ENCODE measurements at regions not wholly inside any gene's neighbourhood (a gene's known extent, or its start where the extent isn't known, plus 50 kb on each side); places are given as distances from the start of the nearest gene placed in this dataset.
A peak's percentile ranks its signal among the peaks of the same experiment; 100 is the strongest.

DNA sequence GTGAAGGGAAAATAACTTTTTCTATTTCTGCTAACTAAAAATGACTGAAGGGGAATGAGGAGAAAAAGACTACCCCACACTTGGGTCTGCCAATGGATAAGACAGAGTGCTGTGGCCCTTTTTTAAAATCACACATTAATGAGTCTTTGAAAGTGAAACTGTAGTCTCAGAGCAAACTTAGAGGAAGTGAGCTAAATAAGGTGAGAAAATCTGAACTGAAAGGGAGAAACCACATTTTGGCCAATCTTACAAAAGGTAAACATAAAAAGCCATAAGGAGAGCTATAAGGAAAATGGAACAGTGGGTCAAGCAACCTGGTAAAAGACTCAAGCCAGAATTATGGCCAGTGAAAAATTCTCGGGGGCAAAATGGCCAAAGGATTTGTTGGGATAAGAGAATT lies 755.1 kb upstream of the IGFBP7 start:
- DNase-seq (ENCODE audit: low spot score) (no peak), ATAC-seq (ENCODE audit: insufficient number of reproducible peaks, low FRiP score, low read depth) (no peak)
- H3K4me3 ChIP-seq, result no peak overlapping the region
- H3K27me3 ChIP-seq (replicated peaks; ENCODE audit: insufficient read depth), result no peaks in the 10 kb centered on the region
- TF ChIP-seq, protein P1, sequence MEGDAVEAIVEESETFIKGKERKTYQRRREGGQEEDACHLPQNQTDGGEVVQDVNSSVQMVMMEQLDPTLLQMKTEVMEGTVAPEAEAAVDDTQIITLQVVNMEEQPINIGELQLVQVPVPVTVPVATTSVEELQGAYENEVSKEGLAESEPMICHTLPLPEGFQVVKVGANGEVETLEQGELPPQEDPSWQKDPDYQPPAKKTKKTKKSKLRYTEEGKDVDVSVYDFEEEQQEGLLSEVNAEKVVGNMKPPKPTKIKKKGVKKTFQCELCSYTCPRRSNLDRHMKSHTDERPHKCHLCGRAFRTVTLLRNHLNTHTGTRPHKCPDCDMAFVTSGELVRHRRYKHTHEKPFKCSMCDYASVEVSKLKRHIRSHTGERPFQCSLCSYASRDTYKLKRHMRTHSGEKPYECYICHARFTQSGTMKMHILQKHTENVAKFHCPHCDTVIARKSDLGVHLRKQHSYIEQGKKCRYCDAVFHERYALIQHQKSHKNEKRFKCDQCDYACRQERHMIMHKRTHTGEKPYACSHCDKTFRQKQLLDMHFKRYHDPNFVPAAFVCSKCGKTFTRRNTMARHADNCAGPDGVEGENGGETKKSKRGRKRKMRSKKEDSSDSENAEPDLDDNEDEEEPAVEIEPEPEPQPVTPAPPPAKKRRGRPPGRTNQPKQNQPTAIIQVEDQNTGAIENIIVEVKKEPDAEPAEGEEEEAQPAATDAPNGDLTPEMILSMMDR (IDR thresholded peaks at IDR 0.05), result no peak
- no peaks in the 10 kb centered on the region for H3K36me3 ChIP-seq
- peaks cover 3 to 13% of the 10 kb centered on the region in 2 donors for H3K4me1 ChIP-seq (ENCODE audit: control insufficient read depth in 1 of 2, low read depth in 2 of 2)
- H3K9me3 ChIP-seq, result no peaks in the 10 kb centered on the region
- no peak overlapping the region for H3K27ac ChIP-seq

- ATAC-seq (ENCODE audit: insufficient number of reproducible peaks, low FRiP score, low read depth), result no peak
Observed at GRCh38 chr4:57854748-57855147, 744.6 kb upstream of the IGFBP7 start.

GRCh38 chr4:57850141-57850540 lies 740.0 kb upstream of the IGFBP7 start:
- TF ChIP-seq, protein P1 (IDR thresholded peaks at IDR 0.05), result no peak
- no peaks in the 10 kb centered on the region for H3K36me3 ChIP-seq
- no peak overlapping the region for H3K27ac ChIP-seq
- H3K27me3 ChIP-seq (replicated peaks; ENCODE audit: insufficient read depth), result no peaks in the 10 kb centered on the region
- H3K4me1 ChIP-seq (ENCODE audit: control insufficient read depth in 1 of 2, low read depth in 2 of 2), result peaks cover 0 to 5% of the 10 kb centered on the region in 2 donors
- DNase-seq (ENCODE audit: low spot score), result no peak
- H3K9me3 ChIP-seq, result no peaks in the 10 kb centered on the region
- no peak for ATAC-seq (ENCODE audit: insufficient number of reproducible peaks, low FRiP score, low read depth)
- H3K4me3 ChIP-seq, result no peak overlapping the region

More at GRCh38 chr4:57854748-57855147, 744.6 kb upstream of the IGFBP7 start:
- no peak overlapping the region for H3K27ac ChIP-seq
- no peaks in the 10 kb centered on the region for H3K9me3 ChIP-seq
- no peak for DNase-seq (ENCODE audit: low spot score)
- TF ChIP-seq, protein P1 (IDR thresholded peaks at IDR 0.05), result no peak
- no peaks in the 10 kb centered on the region for H3K27me3 ChIP-seq (replicated peaks; ENCODE audit: insufficient read depth)
- H3K4me3 ChIP-seq, result peak overlapping the region; percentile 53
- H3K4me1 ChIP-seq (ENCODE audit: control insufficient read depth in 1 of 2, low read depth in 2 of 2), result peaks cover 0 to 6% of the 10 kb centered on the region in 2 donors
- H3K36me3 ChIP-seq, result no peaks in the 10 kb centered on the region

- no peaks in the 10 kb centered on the region for H3K36me3 ChIP-seq
- no peak overlapping the region for H3K27ac ChIP-seq
- no peak overlapping the region for H3K4me3 ChIP-seq
- TF ChIP-seq, protein P1 (IDR thresholded peaks at IDR 0.05), result no peak
- no peaks in the 10 kb centered on the region for H3K4me1 ChIP-seq (ENCODE audit: control insufficient read depth in 1 of 2, low read depth in 2 of 2)
- ATAC-seq (ENCODE audit: insufficient number of reproducible peaks, low FRiP score, low read depth), result no peak
- H3K9me3 ChIP-seq, result no peaks in the 10 kb centered on the region
- no peaks in the 10 kb centered on the region for H3K27me3 ChIP-seq (replicated peaks; ENCODE audit: insufficient read depth)
- no peak for DNase-seq (ENCODE audit: low spot score)
Observed at GRCh38 chr4:57832083-57832482, 721.9 kb upstream of the IGFBP7 start.

- Histone ChIP-seq H3K27ac (no peak overlapping the region), H3K4me3 (no peak overlapping the region), H3K27me3 (replicated peaks; ENCODE audit: insufficient read depth) (no peaks in the 10 kb centered on the region), H3K9me3 (no peaks in the 10 kb centered on the region), H3K4me1 (ENCODE audit: control insufficient read depth in 1 of 2, low read depth in 2 of 2) (no peaks in the 10 kb centered on the region), H3K36me3 (no peaks in the 10 kb centered on the region)
- no peak for DNase-seq (ENCODE audit: low spot score)
- TF ChIP-seq, protein P1 (IDR thresholded peaks at IDR 0.05), result no peak
- ATAC-seq (ENCODE audit: insufficient number of reproducible peaks, low FRiP score, low read depth), result no peak
Observed at GRCh38 chr4:57789666-57790065, 679.5 kb upstream of the IGFBP7 start.

All from thoracic aorta (tissue), 2 donors.